Upper lobe of right lung (tissue), 1 donor: ENCODE measurements at regions not wholly inside any gene's neighbourhood (a gene's known extent, or its start where the extent isn't known, plus 50 kb on each side); places are given as distances from the start of the nearest gene placed in this dataset.

Experiments
- ATAC-seq: fragments of 200-7000 bp; cut with Tn5 transposase; one replicate; pipeline ENCODE4 v1.9.1; 2020; ENCODE audit warnings: mild to moderate bottlenecking, moderate library complexity
- DNase-seq: peaks from one replicate; pipeline ENCODE4 v3.0.0-alpha.2; 2020
- H3K27ac ChIP-seq: fragments of 200-600 bp; one replicate; pipeline ENCODE4 v1.8.0; 2022
- H3K27me3 ChIP-seq: fragments of 200-600 bp; one replicate; pipeline ENCODE4 v1.8.0; 2022; ENCODE audit warnings: mild to moderate bottlenecking
- H3K36me3 ChIP-seq: fragments of 200-600 bp; one replicate; pipeline ENCODE4 v1.8.0; 2022
- H3K4me1 ChIP-seq: fragments of 200-600 bp; one replicate; pipeline ENCODE4 v1.8.0; 2022
- H3K4me3 ChIP-seq: fragments of 200-600 bp; one replicate; pipeline ENCODE4 v1.8.0; 2022; ENCODE audit warnings: mild to moderate bottlenecking
- H3K9me3 ChIP-seq: fragments of 200-600 bp; one replicate; pipeline ENCODE4 v1.8.0; 2022
- CTCF ChIP-seq: fragments of 200-600 bp; IDR thresholded peaks from one replicate; pipeline ENCODE4 v1.8.0; 2022; ENCODE audit warnings: antibody characterized with exemption
- intact Hi-C: fragments of 100-400 bp; cut with DNase I; formaldehyde crosslinking; loops from one replicate; pipeline ENCODE4 v1.11.0; 2022
- donor health status: DM: no; HTN: yes; CAD: no; lungs with severe emphysema.

- DNase-seq (no peak), ATAC-seq (no peak)
- no peaks in the 10 kb centered on the region for H3K36me3 ChIP-seq
- H3K4me1 ChIP-seq = no peaks in the 10 kb centered on the region
- intact Hi-C loops = no loop called here
- no peaks in the 10 kb centered on the region for H3K27me3 ChIP-seq
- no peak overlapping the region for H3K4me3 ChIP-seq
- no peak overlapping the region for H3K27ac ChIP-seq
- TF ChIP-seq CTCF = no peak
- H3K9me3 ChIP-seq = no peaks in the 10 kb centered on the region
Measured at GRCh38 chr3:132978464-132978863, 59.7 kb upstream of the TMEM108 start.

DNA sequence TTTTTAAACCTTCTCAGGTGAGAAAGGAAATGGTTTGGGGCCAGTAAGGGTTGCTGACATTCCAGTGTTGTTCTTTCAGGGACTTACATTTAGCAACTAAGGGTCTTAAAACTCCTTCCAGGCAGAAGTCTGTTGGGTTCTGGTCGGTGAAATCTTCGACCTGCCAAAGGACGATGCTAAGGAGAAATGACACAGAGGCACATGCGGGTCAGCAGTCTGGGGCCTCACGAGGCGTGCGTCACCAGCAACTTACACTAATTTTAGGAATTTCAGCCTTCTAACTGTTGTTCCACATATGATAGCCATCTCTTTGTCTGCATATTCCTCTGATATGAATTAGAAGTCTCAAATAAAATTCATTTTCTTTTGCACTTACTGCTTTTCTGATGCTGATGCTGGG lies 64.1 kb upstream of the TMEM108 start:
- H3K4me3 ChIP-seq = no peak overlapping the region
- no peaks in the 10 kb centered on the region for H3K36me3 ChIP-seq
- no peaks in the 10 kb centered on the region for H3K27me3 ChIP-seq
- no peak for TF ChIP-seq CTCF
- H3K27ac ChIP-seq = no peak overlapping the region
- H3K4me1 ChIP-seq = no peaks in the 10 kb centered on the region
- DNase-seq = no peak
- H3K9me3 ChIP-seq = no peaks in the 10 kb centered on the region
- intact Hi-C loops = no loop called here
- ATAC-seq = no peak

GRCh38 chr3:132973441-132973840 lies 64.8 kb upstream of the TMEM108 start:
- no peak for TF ChIP-seq CTCF
- H3K4me3 ChIP-seq = no peak overlapping the region
- no peaks in the 10 kb centered on the region for H3K4me1 ChIP-seq
- DNase-seq (no peak), ATAC-seq (no peak)
- H3K9me3 ChIP-seq = no peaks in the 10 kb centered on the region
- H3K27ac ChIP-seq = no peak overlapping the region
- no peaks in the 10 kb centered on the region for H3K27me3 ChIP-seq
- no peaks in the 10 kb centered on the region for H3K36me3 ChIP-seq
- intact Hi-C loops = no loop called here

GRCh38 chr3:132972333-132972732 lies 65.9 kb upstream of the TMEM108 start:
- Histone ChIP-seq H3K27me3 (no peaks in the 10 kb centered on the region), H3K4me1 (no peaks in the 10 kb centered on the region), H3K4me3 (no peak overlapping the region), H3K36me3 (no peaks in the 10 kb centered on the region), H3K27ac (no peak overlapping the region), H3K9me3 (no peaks in the 10 kb centered on the region)
- ATAC-seq (no peak), DNase-seq (no peak)
- intact Hi-C loops = no loop called here
- TF ChIP-seq CTCF = no peak

DNA sequence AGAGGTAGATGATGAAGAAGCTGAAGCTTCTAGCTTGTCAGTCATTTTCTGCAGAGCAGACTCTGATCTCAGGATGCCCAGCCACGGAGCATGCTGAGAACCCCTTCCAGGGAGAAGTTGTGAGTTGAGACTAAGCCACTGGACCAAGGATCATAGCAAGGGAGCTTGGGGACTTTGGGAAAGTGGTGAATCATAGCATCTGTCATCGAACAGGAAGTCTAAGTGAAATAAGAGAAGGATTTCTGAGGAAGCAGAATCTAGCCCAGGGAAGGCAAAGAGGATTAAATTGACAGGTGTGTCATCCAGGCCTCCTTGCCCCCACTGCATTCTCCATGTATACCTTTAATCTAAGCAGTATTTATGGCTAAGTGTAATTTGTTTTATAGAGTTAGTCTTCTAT lies 71.8 kb upstream of the TMEM108 start:
- Histone ChIP-seq H3K36me3 (no peaks in the 10 kb centered on the region), H3K4me3 (no peak overlapping the region), H3K27me3 (no peaks in the 10 kb centered on the region), H3K27ac (no peak overlapping the region), H3K9me3 (no peaks in the 10 kb centered on the region), H3K4me1 (no peaks in the 10 kb centered on the region)
- intact Hi-C loops = no loop called here
- TF ChIP-seq CTCF = no peak
- ATAC-seq (no peak), DNase-seq (no peak)

- intact Hi-C loops = no loop called here
- no peaks in the 10 kb centered on the region for H3K9me3 ChIP-seq
- no peaks in the 10 kb centered on the region for H3K4me1 ChIP-seq
- H3K27ac ChIP-seq = no peak overlapping the region
- DNase-seq (no peak), ATAC-seq (no peak)
- no peak for TF ChIP-seq CTCF
- H3K4me3 ChIP-seq = no peak overlapping the region
- H3K36me3 ChIP-seq = no peaks in the 10 kb centered on the region
- H3K27me3 ChIP-seq = no peaks in the 10 kb centered on the region
Measured at GRCh38 chr3:132964266-132964665, 73.9 kb upstream of the TMEM108 start.
